ENCODE measurements at regions not wholly inside any gene's neighbourhood (a gene's known extent, or its start where the extent isn't known, plus 50 kb on each side); places are given as distances from the start of the nearest gene placed in this dataset.
"Not testable (repeated sequence)": the region's sequence is repeated elsewhere in the genome, so short reads cannot be mapped to it uniquely, and the experiment has no call there.

GRCh38 chr2:63700271-63700670 is 111.5 kb downstream of the MDH1 start:
- WGBS, 2 experiments (ENCODE audit: low coverage in 1 of 2, low lambda C conversion rate in 2 of 2, missing lambda C conversion rate in 2 of 2), result 22 to 27% methylated on average over 3 of the region's 3 CpGs
- H3K79me2 ChIP-seq (ENCODE audit: insufficient read depth), result no peaks in the 10 kb centered on the region
- TF ChIP-seq EZH2phosphoT487 (IDR thresholded peaks at IDR 0.05; ENCODE audit: insufficient read depth, low read depth) (no peak), EZH2 (IDR thresholded peaks at IDR 0.05; ENCODE audit: insufficient read depth, poor library complexity, severe bottlenecking) (no peak)

DNA sequence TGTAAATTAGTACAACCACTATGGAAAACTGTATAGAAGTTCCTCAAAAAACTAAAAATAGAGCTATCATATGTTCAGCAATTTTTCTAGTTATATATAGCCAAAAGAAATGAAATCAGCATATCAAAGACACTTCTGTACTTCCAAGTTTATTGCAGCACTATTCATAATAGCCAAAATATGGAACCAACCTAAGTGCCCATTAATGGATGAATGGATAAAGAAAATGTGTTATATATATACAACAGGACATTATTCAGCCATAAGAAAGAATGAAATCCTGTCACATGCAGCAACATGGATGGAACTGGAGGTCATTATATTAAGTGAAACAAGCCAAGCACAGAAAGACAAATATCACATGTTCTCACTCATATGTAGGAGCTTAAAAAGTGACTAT is 112.6 kb downstream of the MDH1 start:
- H3K4me3 ChIP-seq, result no peak overlapping the region
- no peaks in the 10 kb centered on the region for H3K27me3 ChIP-seq (replicated peaks; ENCODE audit: insufficient read depth)
- H3K4me2 ChIP-seq (ENCODE audit: unreplicated experiment), result no peak overlapping the region
- no peak overlapping the region for H3K9ac ChIP-seq
- in situ Hi-C loops (cut with MboI), result no loop called here
- no peak for DNase-seq
- peaks cover 18% of the 10 kb centered on the region for H3K4me1 ChIP-seq (ENCODE audit: insufficient read depth)
- no peaks in the 10 kb centered on the region for H3K9me3 ChIP-seq (ENCODE audit: low read depth)
- no peaks in the 10 kb centered on the region for H3K79me2 ChIP-seq (ENCODE audit: insufficient read depth)
- no peak overlapping the region for H3K27ac ChIP-seq
- peaks cover 27% of the 10 kb centered on the region for H3F3A ChIP-seq (ENCODE audit: insufficient read depth)
- H3K36me3 ChIP-seq (ENCODE audit: low read depth), result no peaks in the 10 kb centered on the region
- no peaks in the 10 kb centered on the region for H3K9me2 ChIP-seq (ENCODE audit: insufficient read depth)
- no peaks in the 10 kb centered on the region for H4K20me1 ChIP-seq (ENCODE audit: insufficient read depth)
- TF ChIP-seq EZH2phosphoT487 (IDR thresholded peaks at IDR 0.05; ENCODE audit: insufficient read depth, low read depth), result no peak
- H2AFZ ChIP-seq, result no peak overlapping the region

More at GRCh38 chr2:63700271-63700670, 111.5 kb downstream of the MDH1 start:
- no peaks in the 10 kb centered on the region for H3K9me3 ChIP-seq (ENCODE audit: low read depth)
- H3K27me3 ChIP-seq (replicated peaks; ENCODE audit: insufficient read depth), result no peaks in the 10 kb centered on the region
- peaks cover 27% of the 10 kb centered on the region for H3F3A ChIP-seq (ENCODE audit: insufficient read depth)
- H3K4me2 ChIP-seq (ENCODE audit: unreplicated experiment), result no peak overlapping the region
- no peaks in the 10 kb centered on the region for H4K20me1 ChIP-seq (ENCODE audit: insufficient read depth)
- no peaks in the 10 kb centered on the region for H3K36me3 ChIP-seq (ENCODE audit: low read depth)
- no peak for DNase-seq
- no peak overlapping the region for H3K9ac ChIP-seq
- in situ Hi-C loops (cut with MboI), result no loop called here
- peaks cover 18% of the 10 kb centered on the region for H3K4me1 ChIP-seq (ENCODE audit: insufficient read depth)
- no peak overlapping the region for H3K27ac ChIP-seq
- H2AFZ ChIP-seq, result no peak overlapping the region
- no peak overlapping the region for H3K4me3 ChIP-seq
- no peaks in the 10 kb centered on the region for H3K9me2 ChIP-seq (ENCODE audit: insufficient read depth)

DNA sequence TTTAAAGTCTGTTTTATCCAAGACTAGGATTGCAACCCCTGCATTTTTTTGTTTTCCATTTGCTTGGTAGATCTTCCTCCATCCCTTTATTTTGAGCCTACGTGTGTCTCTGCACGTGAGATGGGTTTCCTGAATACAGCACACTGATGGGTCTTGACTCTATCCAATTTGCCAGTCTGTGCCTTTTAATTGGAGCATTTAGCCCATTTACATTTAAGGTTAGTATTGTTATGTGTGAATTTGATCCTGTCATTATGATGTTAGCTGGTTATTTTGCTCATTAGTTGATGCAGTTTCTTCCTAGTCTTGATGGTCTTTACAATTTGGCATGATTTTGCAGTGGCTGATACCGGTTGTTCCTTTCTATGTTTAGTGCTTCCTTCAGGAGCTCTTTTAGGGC is 117.3 kb downstream of the MDH1 start:
- H3K27me3 ChIP-seq (replicated peaks; ENCODE audit: insufficient read depth); H3F3A ChIP-seq (ENCODE audit: insufficient read depth); H3K4me1 ChIP-seq (ENCODE audit: insufficient read depth); H3K4me3 ChIP-seq; DNase-seq; H3K4me2 ChIP-seq (ENCODE audit: unreplicated experiment); H4K20me1 ChIP-seq (ENCODE audit: insufficient read depth); H3K36me3 ChIP-seq (ENCODE audit: low read depth); H3K9me2 ChIP-seq (ENCODE audit: insufficient read depth); in situ Hi-C loops (cut with MboI); H3K9me3 ChIP-seq (ENCODE audit: low read depth); H2AFZ ChIP-seq; H3K9ac ChIP-seq; H3K79me2 ChIP-seq (ENCODE audit: insufficient read depth); H3K27ac ChIP-seq: not testable (repeated sequence)
- 81 to 85% methylated on average over 3 of the region's 3 CpGs for WGBS, 2 experiments (ENCODE audit: low coverage in 1 of 2, low lambda C conversion rate in 2 of 2, missing lambda C conversion rate in 2 of 2)

- H3K27ac ChIP-seq, result no peak overlapping the region
- no peaks in the 10 kb centered on the region for H3K36me3 ChIP-seq (ENCODE audit: low read depth)
- H3K4me1 ChIP-seq (ENCODE audit: insufficient read depth), result peaks cover 16% of the 10 kb centered on the region
- no peak overlapping the region for H3K4me2 ChIP-seq (ENCODE audit: unreplicated experiment)
- H3K79me2 ChIP-seq (ENCODE audit: insufficient read depth), result no peaks in the 10 kb centered on the region
- H3F3A ChIP-seq (ENCODE audit: insufficient read depth), result peaks cover 18% of the 10 kb centered on the region; the same call in 1 of the 2 replicates
- WGBS, 2 experiments (ENCODE audit: low coverage in 1 of 2, low lambda C conversion rate in 2 of 2, missing lambda C conversion rate in 2 of 2), result 97 to 100% methylated on average over 1 of the region's 1 CpG
- TF ChIP-seq EZH2 (IDR thresholded peaks at IDR 0.05; ENCODE audit: insufficient read depth, poor library complexity, severe bottlenecking) (no peak), EZH2phosphoT487 (IDR thresholded peaks at IDR 0.05; ENCODE audit: insufficient read depth, low read depth) (no peak)
- H2AFZ ChIP-seq, result no peak overlapping the region
- in situ Hi-C loops (cut with MboI), result no loop called here
- no peak overlapping the region for H3K4me3 ChIP-seq
- H4K20me1 ChIP-seq (ENCODE audit: insufficient read depth), result no peaks in the 10 kb centered on the region
- no peaks in the 10 kb centered on the region for H3K27me3 ChIP-seq (replicated peaks; ENCODE audit: insufficient read depth)
- no peak for DNase-seq
- H3K9ac ChIP-seq, result no peak overlapping the region
- H3K9me3 ChIP-seq (ENCODE audit: low read depth), result no peaks in the 10 kb centered on the region
- H3K9me2 ChIP-seq (ENCODE audit: insufficient read depth), result no peaks in the 10 kb centered on the region
These were observed 122.0 kb downstream of the MDH1 start for GRCh38 chr2:63710732-63711131.

GRCh38 chr2:63712748-63713147 is 124.0 kb downstream of the MDH1 start:
- no peaks in the 10 kb centered on the region for H3K27me3 ChIP-seq (replicated peaks; ENCODE audit: insufficient read depth)
- H3K27ac ChIP-seq, result peak overlapping the region; percentile 73
- no peaks in the 10 kb centered on the region for H3K9me3 ChIP-seq (ENCODE audit: low read depth)
- peaks cover 18% of the 10 kb centered on the region; the same call in 1 of the 2 replicates for H3F3A ChIP-seq (ENCODE audit: insufficient read depth)
- H2AFZ ChIP-seq, result peak overlapping the region; percentile 56
- 0 to 7% methylated on average over 2 of the region's 2 CpGs for whole genome bisulfite sequencing, 2 experiments (ENCODE audit: low coverage in 1 of 2, low lambda C conversion rate in 2 of 2, missing lambda C conversion rate in 2 of 2)
- H3K4me2 ChIP-seq (ENCODE audit: unreplicated experiment), result peak overlapping the region; percentile 58
- no peak overlapping the region for H3K4me3 ChIP-seq
- in situ Hi-C loops (cut with MboI), result no loop called here
- peak overlapping the region; percentile 48 for H3K9ac ChIP-seq
- H3K9me2 ChIP-seq (ENCODE audit: insufficient read depth), result no peaks in the 10 kb centered on the region
- no peaks in the 10 kb centered on the region for H3K79me2 ChIP-seq (ENCODE audit: insufficient read depth)
- peak; percentile 94 for DNase-seq
- peaks cover 16% of the 10 kb centered on the region for H3K4me1 ChIP-seq (ENCODE audit: insufficient read depth)
- TF ChIP-seq EZH2phosphoT487 (IDR thresholded peaks at IDR 0.05; ENCODE audit: insufficient read depth, low read depth) (no peak), EZH2 (IDR thresholded peaks at IDR 0.05; ENCODE audit: insufficient read depth, poor library complexity, severe bottlenecking) (no peak)
- no peaks in the 10 kb centered on the region for H4K20me1 ChIP-seq (ENCODE audit: insufficient read depth)
- H3K36me3 ChIP-seq (ENCODE audit: low read depth), result no peaks in the 10 kb centered on the region

Data from GM23248 (cell line).